ENCODE measurements at regions not wholly inside any gene's neighbourhood (a gene's known extent, or its start where the extent isn't known, plus 50 kb on each side); places are given as distances from the start of the nearest gene placed in this dataset.
A peak's percentile ranks its signal among the peaks of the same experiment; 100 is the strongest.

DNA sequence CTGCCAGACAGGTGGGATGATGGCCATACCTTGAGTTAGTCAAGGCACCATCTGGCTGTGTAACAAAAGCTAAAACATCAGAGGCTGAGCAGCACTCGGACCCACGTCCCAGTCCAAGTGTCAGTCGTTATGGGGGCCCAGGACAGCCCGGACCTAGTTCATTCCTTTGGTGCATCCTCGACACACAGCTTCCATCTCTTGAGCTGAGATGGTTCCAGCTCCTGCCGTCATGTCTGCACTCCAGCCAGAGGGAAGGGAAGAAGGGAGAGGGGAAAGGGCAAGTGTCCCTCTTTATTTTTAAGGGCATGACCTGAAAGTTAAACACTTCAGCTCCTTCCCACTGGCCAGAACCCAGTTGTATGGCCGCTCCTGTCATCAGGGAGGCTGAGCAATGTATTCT lies 218.0 kb downstream of the SEC14L1 start:
- no peak for DNase-seq
- Histone ChIP-seq H3K9me3 (ENCODE audit: control extremely low read depth in 1 of 5, control insufficient read depth in 4 of 5, insufficient read depth in 2 of 5, low read depth in 1 of 5, low read length in 4 of 5) (no peaks in the 10 kb centered on the region), H3K4me3 (ENCODE audit: control insufficient read depth in 1 of 7, extremely low read depth in 1 of 7, insufficient read depth in 4 of 7, low read depth in 2 of 7, low read length in 6 of 7) (no peak overlapping the region), H3K27ac (ENCODE audit: insufficient read depth in 1 of 2, low read depth in 1 of 2, low read length in 2 of 2, poor library complexity in 1 of 2, severe bottlenecking in 2 of 2) (no peak overlapping the region), H3K36me3 (ENCODE audit: control insufficient read depth in 4 of 4, insufficient read depth in 4 of 4, low read length in 3 of 4) (no peaks in the 10 kb centered on the region), H3K4me1 (ENCODE audit: control extremely low read depth in 1 of 4, control insufficient read depth in 4 of 4, insufficient read depth in 4 of 4, low read length in 3 of 4) (peaks cover 0 to 26% (median 24%) of the 10 kb centered on the region in 4 experiments), H3K27me3 (replicated peaks in 2 of 5; ENCODE audit: control insufficient read depth in 4 of 5, insufficient read depth in 5 of 5, low read length in 4 of 5) (no peaks in the 10 kb centered on the region)
- CTCF ChIA-PET, result interaction anchor here (0.6 to 4.5 kb wide), 7 partner anchors 11 to 136 kb away, joined by 3 to 18 read pairs (median 4); no protein-coding TSS in a partner anchor
- WGBS (ENCODE audit: insufficient coverage), result 97% methylated on average over 5 of the region's 7 CpGs
- POLR2A ChIA-PET, result no interaction called here

DNA sequence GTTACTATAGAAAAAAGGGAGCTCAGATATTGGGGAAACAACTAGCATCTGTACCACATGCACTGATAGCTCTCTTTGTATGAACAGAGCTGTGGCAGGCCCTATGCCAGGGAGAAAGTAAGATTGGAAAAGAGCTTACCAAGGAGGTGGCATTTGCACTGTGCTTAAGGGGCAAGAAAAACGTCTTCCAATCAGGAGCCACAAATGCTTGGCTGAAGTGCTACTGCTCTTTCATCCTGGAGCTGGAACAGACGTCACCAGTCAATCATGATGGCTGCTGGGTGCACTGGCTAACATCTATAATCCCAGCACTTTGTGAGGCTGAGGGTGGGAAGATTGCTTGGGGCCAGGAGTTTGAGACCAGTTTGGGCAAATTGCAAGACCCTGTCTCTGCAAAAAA lies 218.5 kb downstream of the SEC14L1 start:
- peaks cover 0 to 31% (median 28%) of the 10 kb centered on the region in 4 experiments for H3K4me1 ChIP-seq (ENCODE audit: control extremely low read depth in 1 of 4, control insufficient read depth in 4 of 4, insufficient read depth in 4 of 4, low read length in 3 of 4)
- 94% methylated on average over 2 of the region's 2 CpGs for WGBS (ENCODE audit: insufficient coverage)
- no peaks in the 10 kb centered on the region for H3K9me3 ChIP-seq (ENCODE audit: control extremely low read depth in 1 of 5, control insufficient read depth in 4 of 5, insufficient read depth in 2 of 5, low read depth in 1 of 5, low read length in 4 of 5)
- CTCF ChIA-PET, result interaction anchor here (0.6 to 4.5 kb wide), 7 partner anchors 11 to 54 kb away, joined by 3 to 18 read pairs (median 4); no protein-coding TSS in a partner anchor
- no peaks in the 10 kb centered on the region for H3K27me3 ChIP-seq (replicated peaks in 2 of 5; ENCODE audit: control insufficient read depth in 4 of 5, insufficient read depth in 5 of 5, low read length in 4 of 5)
- no peak overlapping the region for H3K27ac ChIP-seq (ENCODE audit: insufficient read depth in 1 of 2, low read depth in 1 of 2, low read length in 2 of 2, poor library complexity in 1 of 2, severe bottlenecking in 2 of 2)
- H3K36me3 ChIP-seq (ENCODE audit: control insufficient read depth in 4 of 4, insufficient read depth in 4 of 4, low read length in 3 of 4), result no peaks in the 10 kb centered on the region
- DNase-seq, result no peak
- no peak overlapping the region for H3K4me3 ChIP-seq (ENCODE audit: control insufficient read depth in 1 of 7, extremely low read depth in 1 of 7, insufficient read depth in 4 of 7, low read depth in 2 of 7, low read length in 6 of 7)
- POLR2A ChIA-PET, result no interaction called here

DNA sequence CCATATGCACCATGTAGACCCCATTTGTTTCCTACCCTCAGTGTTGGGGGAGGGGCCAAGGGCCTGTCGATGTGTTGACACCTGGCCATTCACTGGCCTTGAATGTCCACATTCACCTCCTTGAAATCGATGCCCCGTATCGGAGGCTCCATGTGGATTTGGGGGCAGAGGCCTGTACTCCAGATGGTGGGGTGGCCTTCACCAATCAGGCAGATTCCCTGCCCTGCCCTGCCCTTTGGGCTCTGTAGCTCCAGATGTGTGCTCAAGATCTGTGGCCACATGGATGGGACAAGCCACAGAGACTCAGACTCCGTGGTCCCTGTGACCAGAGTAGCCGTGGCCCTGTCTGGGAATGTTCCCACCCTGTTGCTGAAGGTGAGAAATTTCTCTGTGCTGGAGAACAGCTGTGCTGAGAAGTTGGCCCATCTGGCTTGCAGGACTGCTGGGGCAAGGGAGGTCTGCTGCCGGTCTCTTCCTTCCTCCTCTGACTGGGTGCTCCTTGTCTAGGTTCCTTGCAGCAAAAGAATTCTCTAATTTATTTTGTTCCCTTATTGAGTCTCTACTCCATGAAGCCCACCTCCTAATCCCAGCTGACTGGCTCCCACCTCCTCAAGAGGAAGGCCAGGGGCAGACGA lies 221.3 kb downstream of the SEC14L1 start:
- Histone ChIP-seq H3K4me1 (ENCODE audit: control extremely low read depth in 1 of 4, control insufficient read depth in 4 of 4, insufficient read depth in 4 of 4, low read length in 3 of 4) (peaks cover 0 to 54% (median 33%) of the 10 kb centered on the region in 4 experiments), H3K9me3 (ENCODE audit: control extremely low read depth in 1 of 5, control insufficient read depth in 4 of 5, insufficient read depth in 2 of 5, low read depth in 1 of 5, low read length in 4 of 5) (no peaks in the 10 kb centered on the region), H3K27me3 (replicated peaks in 2 of 5; ENCODE audit: control insufficient read depth in 4 of 5, insufficient read depth in 5 of 5, low read length in 4 of 5) (no peaks in the 10 kb centered on the region), H3K4me3 (ENCODE audit: control insufficient read depth in 1 of 7, extremely low read depth in 1 of 7, insufficient read depth in 4 of 7, low read depth in 2 of 7, low read length in 6 of 7) (peak overlapping the region in 1 of 7 experiments; percentile 2), H3K27ac (ENCODE audit: insufficient read depth in 1 of 2, low read depth in 1 of 2, low read length in 2 of 2, poor library complexity in 1 of 2, severe bottlenecking in 2 of 2) (no peak overlapping the region), H3K36me3 (ENCODE audit: control insufficient read depth in 4 of 4, insufficient read depth in 4 of 4, low read length in 3 of 4) (no peaks in the 10 kb centered on the region)
- CTCF ChIA-PET, result interaction anchor here (1.1 to 4.5 kb wide), 6 partner anchors 12 to 67 kb away, joined by 3 to 18 read pairs (median 6); no protein-coding TSS in a partner anchor
- DNase-seq, result peak in 1 of 3 donors; percentile 23
- WGBS (ENCODE audit: insufficient coverage), result 83% methylated on average over 6 of the region's 8 CpGs
- POLR2A ChIA-PET, result interaction anchor here (0.6 to 1.2 kb wide), 2 partner anchors 12 to 78 kb away, joined by 3 read pairs; no protein-coding TSS in a partner anchor

DNA sequence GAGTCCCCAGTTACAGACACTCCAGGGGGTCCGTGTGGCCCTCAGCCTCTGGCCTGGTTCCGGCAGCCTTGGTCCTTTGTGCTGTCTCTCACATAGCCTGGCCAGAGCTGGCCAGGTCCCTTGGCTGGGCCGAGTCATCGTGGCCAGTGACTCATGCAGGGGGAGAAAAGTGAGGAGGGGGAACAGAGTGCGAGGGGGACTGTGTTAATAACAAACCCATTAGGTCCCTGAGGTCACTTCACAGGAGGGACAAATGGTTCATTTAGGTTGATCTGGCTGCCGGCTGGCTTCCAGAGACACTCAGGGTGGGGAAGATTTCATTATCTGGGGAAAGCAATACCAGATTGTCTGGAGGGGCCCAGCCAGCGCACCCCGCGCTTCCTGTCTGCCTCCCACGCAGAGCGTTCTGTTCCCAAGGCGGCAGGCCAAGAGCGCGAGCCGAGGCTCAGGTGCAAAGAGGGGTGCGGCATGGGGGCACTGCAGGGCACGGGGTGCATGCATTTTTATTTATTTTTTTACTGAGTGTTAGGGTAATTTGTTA lies 223.1 kb downstream of the SEC14L1 start:
- WGBS (ENCODE audit: insufficient coverage), result 33% methylated on average over 13 of the region's 17 CpGs
- POLR2A ChIA-PET, result interaction anchor here (0.7 kb wide), 1 partner anchor 430 kb away, joined by 3 read pairs; no protein-coding TSS in a partner anchor
- peaks cover 0 to 57% (median 33%) of the 10 kb centered on the region in 4 experiments for H3K4me1 ChIP-seq (ENCODE audit: control extremely low read depth in 1 of 4, control insufficient read depth in 4 of 4, insufficient read depth in 4 of 4, low read length in 3 of 4)
- DNase-seq, result peak in 2 of 3 donors; percentile 56 to 64
- H3K36me3 ChIP-seq (ENCODE audit: control insufficient read depth in 4 of 4, insufficient read depth in 4 of 4, low read length in 3 of 4), result no peaks in the 10 kb centered on the region
- H3K4me3 ChIP-seq (ENCODE audit: control insufficient read depth in 1 of 7, extremely low read depth in 1 of 7, insufficient read depth in 4 of 7, low read depth in 2 of 7, low read length in 6 of 7), result no peak overlapping the region
- H3K27ac ChIP-seq (ENCODE audit: insufficient read depth in 1 of 2, low read depth in 1 of 2, low read length in 2 of 2, poor library complexity in 1 of 2, severe bottlenecking in 2 of 2), result no peak overlapping the region
- no peaks in the 10 kb centered on the region for H3K9me3 ChIP-seq (ENCODE audit: control extremely low read depth in 1 of 5, control insufficient read depth in 4 of 5, insufficient read depth in 2 of 5, low read depth in 1 of 5, low read length in 4 of 5)
- H3K27me3 ChIP-seq (replicated peaks in 2 of 5; ENCODE audit: control insufficient read depth in 4 of 5, insufficient read depth in 5 of 5, low read length in 4 of 5), result no peaks in the 10 kb centered on the region
- CTCF ChIA-PET, result interaction anchor here (1.5 to 2.9 kb wide), 3 partner anchors 14 to 41 kb away, joined by 3 to 10 read pairs (median 7); no protein-coding TSS in a partner anchor

DNA sequence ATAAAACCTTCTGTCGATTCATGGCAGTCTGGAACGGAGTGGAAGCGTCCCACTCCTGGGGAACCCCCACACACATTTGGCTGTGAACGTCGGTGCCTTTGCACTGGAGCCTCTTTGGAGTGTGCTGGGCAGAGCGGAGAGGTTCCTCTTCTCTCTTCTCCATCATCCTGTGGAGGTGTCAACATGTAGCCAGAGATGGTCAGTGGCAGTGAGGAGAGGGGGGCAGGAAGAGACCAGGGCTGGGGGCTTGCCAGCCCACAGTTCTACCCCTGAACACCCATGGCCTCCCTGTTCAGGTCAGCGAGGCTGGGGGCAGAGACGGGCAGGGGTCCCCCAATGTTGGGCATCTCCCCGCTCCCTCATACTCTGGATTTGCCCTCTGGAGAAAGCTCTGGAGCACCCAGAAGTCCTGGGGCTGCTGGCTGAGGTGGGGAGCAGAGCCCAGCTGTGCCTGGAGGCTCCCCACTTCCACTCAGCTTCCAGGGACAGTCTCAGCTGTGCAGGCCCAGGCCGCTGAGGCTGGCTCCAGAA lies 223.7 kb downstream of the SEC14L1 start:
- Histone ChIP-seq H3K27ac (ENCODE audit: insufficient read depth in 1 of 2, low read depth in 1 of 2, low read length in 2 of 2, poor library complexity in 1 of 2, severe bottlenecking in 2 of 2) (no peak overlapping the region), H3K36me3 (ENCODE audit: control insufficient read depth in 4 of 4, insufficient read depth in 4 of 4, low read length in 3 of 4) (no peaks in the 10 kb centered on the region), H3K4me3 (ENCODE audit: control insufficient read depth in 1 of 7, extremely low read depth in 1 of 7, insufficient read depth in 4 of 7, low read depth in 2 of 7, low read length in 6 of 7) (no peak overlapping the region), H3K9me3 (ENCODE audit: control extremely low read depth in 1 of 5, control insufficient read depth in 4 of 5, insufficient read depth in 2 of 5, low read depth in 1 of 5, low read length in 4 of 5) (no peaks in the 10 kb centered on the region), H3K27me3 (replicated peaks in 2 of 5; ENCODE audit: control insufficient read depth in 4 of 5, insufficient read depth in 5 of 5, low read length in 4 of 5) (no peaks in the 10 kb centered on the region), H3K4me1 (ENCODE audit: control extremely low read depth in 1 of 4, control insufficient read depth in 4 of 4, insufficient read depth in 4 of 4, low read length in 3 of 4) (peaks cover 0 to 60% (median 33%) of the 10 kb centered on the region in 4 experiments)
- WGBS (ENCODE audit: insufficient coverage), result 100% methylated on average over 3 of the region's 10 CpGs
- ChIA-PET CTCF (interaction anchor here (1.5 kb wide), 1 partner anchor 41 kb away, joined by 3 read pairs; no protein-coding TSS in a partner anchor), POLR2A (no interaction called here)
- peak in 1 of 3 donors; percentile 60 for DNase-seq

DNA sequence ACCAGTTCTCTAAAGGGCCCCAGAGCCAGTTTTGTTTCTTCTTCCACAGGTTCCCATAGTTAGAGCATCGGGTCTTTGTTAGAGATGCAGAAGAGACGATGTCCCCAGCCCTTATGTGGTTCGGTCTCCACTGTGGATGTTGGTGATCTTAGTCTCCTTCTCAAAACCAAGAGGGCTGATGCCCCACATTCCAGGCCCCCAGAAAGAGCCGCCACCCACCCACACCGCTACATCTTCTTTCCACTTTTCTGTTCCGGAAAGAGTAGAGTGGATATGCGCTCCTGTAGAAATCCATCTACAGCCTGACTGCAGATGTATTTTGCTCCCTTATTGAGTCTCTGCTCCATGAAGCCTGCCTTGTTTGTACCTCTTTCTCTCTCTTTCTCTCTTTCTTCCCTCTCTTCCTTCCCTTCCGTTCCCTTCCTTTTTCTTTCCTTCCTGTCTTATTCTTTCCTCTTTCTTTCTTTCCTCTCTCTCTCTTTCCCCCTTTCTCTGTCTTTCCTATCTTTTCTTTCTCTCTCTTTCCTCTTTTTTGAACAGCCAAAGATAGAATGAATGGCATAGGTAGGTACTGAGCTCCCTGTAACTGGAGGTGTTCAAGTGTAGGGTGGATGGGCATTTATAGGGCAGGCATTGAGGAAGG lies 224.3 kb downstream of the SEC14L1 start:
- H3K27ac ChIP-seq (ENCODE audit: insufficient read depth in 1 of 2, low read depth in 1 of 2, low read length in 2 of 2, poor library complexity in 1 of 2, severe bottlenecking in 2 of 2), result no peak overlapping the region
- H3K4me1 ChIP-seq (ENCODE audit: control extremely low read depth in 1 of 4, control insufficient read depth in 4 of 4, insufficient read depth in 4 of 4, low read length in 3 of 4), result peaks cover 0 to 66% (median 33%) of the 10 kb centered on the region in 4 experiments
- H3K36me3 ChIP-seq (ENCODE audit: control insufficient read depth in 4 of 4, insufficient read depth in 4 of 4, low read length in 3 of 4), result no peaks in the 10 kb centered on the region
- DNase-seq, result no peak
- CTCF ChIA-PET, result no interaction called here
- no peaks in the 10 kb centered on the region for H3K9me3 ChIP-seq (ENCODE audit: control extremely low read depth in 1 of 5, control insufficient read depth in 4 of 5, insufficient read depth in 2 of 5, low read depth in 1 of 5, low read length in 4 of 5)
- no peak overlapping the region for H3K4me3 ChIP-seq (ENCODE audit: control insufficient read depth in 1 of 7, extremely low read depth in 1 of 7, insufficient read depth in 4 of 7, low read depth in 2 of 7, low read length in 6 of 7)
- POLR2A ChIA-PET, result no interaction called here
- WGBS (ENCODE audit: insufficient coverage), result 98% methylated on average over 8 of the region's 8 CpGs
- H3K27me3 ChIP-seq (replicated peaks in 2 of 5; ENCODE audit: control insufficient read depth in 4 of 5, insufficient read depth in 5 of 5, low read length in 4 of 5), result no peaks in the 10 kb centered on the region
